HT-29 (cell line): ENCODE measurements at regions not wholly inside any gene's neighbourhood (a gene's known extent, or its start where the extent isn't known, plus 50 kb on each side); places are given as distances from the start of the nearest gene placed in this dataset.

Experiments
- DNase-seq: peaks from one replicate; pipeline ENCODE4 v3.0.0-alpha.2; 2015; ENCODE audit warnings: low spot score

GRCh38 chr5:86878250-86878649, 260.5 kb downstream of the COX7C start:
- no peak for DNase-seq

- DNase-seq = no peak
These were observed 261.3 kb downstream of the COX7C start for GRCh38 chr5:86879086-86879485.

GRCh38 chr5:86880344-86880743, 262.6 kb downstream of the COX7C start:
- no peak for DNase-seq

GRCh38 chr5:86880785-86881492, 263.2 kb downstream of the COX7C start:
- peak; percentile 78 for DNase-seq

GRCh38 chr5:86881493-86882090, 263.9 kb downstream of the COX7C start:
- no peak for DNase-seq

DNA sequence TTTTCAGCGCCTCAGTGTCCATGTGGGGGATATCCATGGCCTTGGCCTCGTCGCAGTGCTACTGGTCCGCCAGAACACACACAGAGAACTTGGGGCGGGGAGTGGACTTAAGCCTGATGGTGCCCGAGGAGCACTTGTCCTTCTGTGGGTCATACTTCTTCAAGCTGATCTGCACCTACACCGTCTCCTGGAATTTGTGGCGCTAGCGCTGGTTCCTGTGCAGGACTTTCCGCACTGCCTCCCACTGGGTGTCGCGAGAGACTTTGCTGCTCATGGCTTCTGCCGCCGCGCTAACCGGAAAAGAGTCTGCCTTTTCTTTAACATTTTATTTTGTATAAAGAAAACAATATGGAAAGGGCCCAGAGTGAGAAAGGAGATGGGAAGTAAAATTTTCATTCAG, 266.9 kb downstream of the COX7C start:
- no peak for DNase-seq

DNA sequence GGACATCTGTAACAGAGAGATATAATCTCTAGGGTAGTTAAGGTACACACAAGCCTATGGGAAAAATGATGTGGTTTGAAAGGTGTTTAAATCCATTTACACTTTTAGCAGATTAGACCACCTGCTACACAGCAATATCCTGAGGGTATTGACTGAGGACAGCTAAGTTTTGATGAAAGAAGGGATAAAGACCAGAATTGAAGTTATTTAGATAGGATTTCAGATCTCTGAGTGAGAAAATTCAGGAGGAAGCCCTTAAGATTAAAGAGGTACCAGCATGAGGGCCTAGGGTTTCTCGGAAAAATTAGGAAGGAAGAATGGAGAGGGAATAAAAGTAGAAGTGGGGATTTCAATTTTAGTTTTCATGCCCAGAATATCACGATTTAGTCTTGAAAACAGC, 267.3 kb downstream of the COX7C start:
- no peak for DNase-seq

- DNase-seq = no peak
These were observed 267.9 kb downstream of the COX7C start for GRCh38 chr5:86885489-86886230.

DNA sequence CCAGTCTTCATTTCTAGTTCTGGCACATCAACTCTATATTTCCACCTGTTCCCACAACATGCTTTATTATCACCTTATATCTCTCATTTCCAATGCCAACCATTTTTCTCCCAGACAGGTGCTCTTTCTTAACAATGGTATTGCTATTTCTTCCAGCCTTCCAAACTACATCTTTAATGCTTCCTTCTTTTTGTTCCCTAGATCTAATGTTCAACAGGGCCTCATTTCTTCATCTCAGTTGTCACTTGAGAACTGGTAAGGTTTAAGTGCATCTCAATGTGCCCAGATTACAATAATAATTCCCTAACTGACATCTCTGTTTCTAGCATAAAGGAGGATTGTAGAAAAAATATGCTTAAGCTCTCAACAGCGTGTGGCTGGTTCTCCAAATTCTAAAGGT, 272.6 kb downstream of the COX7C start:
- no peak for DNase-seq

DNA sequence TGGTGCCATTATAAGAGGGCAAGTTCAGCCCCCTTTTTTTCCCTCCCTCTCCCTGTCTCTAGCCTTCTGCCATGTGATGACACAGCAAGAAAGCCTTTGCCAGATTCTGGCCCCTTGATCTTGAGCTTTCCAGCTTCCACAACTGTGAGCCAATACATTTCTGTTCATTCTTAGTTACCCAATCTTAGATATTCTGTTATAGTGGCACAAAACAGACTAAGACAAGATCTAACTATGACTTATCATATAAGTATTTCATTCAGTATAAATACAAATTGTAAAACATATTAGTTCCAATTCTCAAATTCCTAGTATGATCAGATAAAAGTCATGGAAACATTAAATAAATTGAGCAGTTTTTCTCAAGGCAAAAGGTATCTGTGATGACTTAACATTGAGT, 276.3 kb downstream of the COX7C start:
- DNase-seq = no peak

DNA sequence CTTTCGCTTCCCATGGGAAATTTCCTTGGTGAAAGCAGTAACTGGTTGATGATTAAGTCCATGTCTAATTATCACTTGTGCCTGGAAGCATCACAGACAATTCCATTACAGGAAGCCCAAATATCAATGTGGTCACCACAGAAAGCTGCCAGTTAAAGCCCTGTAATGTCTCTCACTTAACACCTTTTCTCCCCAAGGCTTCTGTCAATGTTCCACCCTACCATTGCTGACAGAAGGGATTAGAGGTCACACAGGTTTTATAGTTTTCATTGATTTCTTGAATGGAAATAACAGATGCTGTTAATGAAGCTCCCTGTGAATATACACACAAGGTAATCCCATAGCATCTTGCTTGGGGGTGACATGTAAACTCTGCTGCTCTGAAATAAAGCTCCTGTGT, 279.2 kb downstream of the COX7C start:
- DNase-seq = no peak

- DNase-seq = no peak
These were observed 291.9 kb downstream of the COX7C start for GRCh38 chr5:86909418-86910295.

- peak; percentile 36 for DNase-seq
These were observed 299.4 kb downstream of the COX7C start for GRCh38 chr5:86917117-86917579.

- no peak for DNase-seq
These were observed 300.5 kb downstream of the COX7C start for GRCh38 chr5:86918246-86918645.

DNA sequence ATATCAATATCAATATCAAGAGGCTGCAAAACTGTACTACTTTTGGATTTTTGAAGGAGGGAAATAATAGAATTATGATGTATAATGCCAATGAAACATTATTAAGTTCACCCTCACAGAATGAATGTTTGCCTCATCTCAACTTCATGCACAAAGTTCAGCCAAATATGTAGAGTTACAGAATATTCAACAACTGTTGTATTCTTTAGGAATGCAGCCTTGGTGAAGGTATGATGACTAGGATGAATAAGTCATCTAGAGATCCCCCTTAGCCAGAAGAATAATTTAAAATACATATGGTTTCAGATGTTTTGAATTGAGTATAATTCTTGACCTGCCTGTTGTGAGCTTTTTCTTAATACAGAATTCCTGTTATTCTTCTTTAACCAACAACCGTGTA, 308.3 kb downstream of the COX7C start:
- DNase-seq = no peak

DNA sequence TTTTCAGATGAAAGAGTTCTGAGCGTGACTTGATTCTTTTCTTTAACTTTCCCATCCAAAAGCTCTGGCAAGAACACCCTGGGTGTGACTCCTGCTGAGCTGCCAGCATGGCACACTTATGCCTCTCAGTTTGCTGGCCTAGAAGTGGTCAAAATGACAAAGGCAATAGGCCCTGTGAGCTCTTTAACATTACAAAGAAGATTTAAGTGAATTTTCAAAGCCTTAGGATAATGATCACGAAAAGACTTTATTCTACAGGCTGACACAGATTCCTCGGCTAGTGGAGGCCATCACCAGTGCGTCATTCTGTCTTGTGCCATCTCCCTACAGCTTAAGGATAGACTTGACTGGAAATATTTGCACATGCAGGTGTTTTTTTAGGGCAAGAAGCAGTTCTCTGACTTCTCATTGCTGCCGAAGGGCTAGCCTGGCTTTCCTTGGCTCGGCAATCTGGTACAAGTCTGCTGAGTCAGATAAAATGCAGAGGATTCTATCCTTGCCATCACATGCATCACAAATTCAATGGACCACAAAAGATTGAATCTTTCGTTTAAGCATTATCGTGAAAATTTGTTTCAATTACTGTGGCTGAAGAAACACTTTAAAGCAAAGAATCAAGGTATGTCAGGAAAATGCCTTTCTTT, 311.5 kb downstream of the COX7C start:
- no peak for DNase-seq

DNA sequence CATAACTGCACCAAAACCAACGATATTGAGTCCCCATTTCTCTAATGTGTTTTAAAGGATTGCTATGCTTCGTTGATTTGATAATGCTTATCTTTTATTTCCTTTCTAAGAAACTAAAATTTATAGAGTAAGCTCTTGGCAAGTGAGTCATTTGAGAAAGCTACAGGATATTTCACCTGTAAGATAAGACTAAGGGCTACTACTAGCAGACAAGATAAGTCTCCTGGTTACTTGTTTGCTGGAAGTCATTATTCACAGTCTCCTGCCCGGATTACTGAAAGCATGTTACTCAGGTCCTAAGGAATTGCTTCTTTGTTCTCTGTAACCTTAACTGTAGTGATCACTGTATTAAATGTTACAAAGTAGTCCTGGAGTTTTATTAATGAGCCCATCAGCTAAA, 315.9 kb upstream of the RASA1 start:
- DNase-seq = no peak

GRCh38 chr5:86964889-86965288, 302.8 kb upstream of the RASA1 start:
- no peak for DNase-seq

DNA sequence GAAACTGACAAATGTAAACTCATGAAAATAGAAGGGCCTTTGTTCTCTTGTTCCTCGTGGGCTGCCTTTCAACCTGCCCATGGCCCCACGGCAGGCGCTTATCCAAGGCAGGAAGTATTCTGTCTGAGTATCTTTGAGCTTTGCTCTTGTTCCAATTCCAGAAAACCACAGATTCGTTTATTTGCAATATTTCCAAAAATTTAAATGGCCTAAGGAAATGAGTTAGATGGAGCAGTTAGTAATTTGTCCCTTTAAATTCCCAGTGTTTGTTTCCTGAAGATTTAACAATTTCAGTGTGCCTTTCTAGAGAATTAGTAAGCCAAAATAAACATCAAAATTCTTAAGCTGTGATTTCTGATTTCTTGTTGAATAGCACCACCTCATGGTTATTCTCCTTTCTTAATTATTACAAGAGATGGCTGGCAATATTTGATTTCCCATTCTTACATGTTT, 299.4 kb upstream of the RASA1 start:
- peak; percentile 48 for DNase-seq

DNA sequence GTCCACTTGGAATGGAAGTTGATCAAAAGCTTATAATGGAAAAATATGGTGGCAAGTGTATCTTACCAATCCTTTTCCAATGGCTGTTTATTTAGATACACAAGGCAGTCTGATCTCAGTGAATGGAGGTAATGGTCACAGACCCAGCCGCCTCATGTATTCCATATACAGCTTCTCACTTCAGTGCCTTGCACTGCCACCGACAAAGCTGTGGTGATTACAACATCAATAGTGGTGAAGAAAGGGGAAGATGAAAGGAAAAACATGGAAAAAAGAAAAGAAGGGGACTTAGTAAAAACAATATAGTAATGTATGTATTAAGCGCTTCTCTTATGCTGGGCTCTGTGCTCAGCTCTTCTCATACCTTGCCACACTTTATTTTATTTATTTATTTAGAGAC, 297.3 kb upstream of the RASA1 start:
- no peak for DNase-seq

DNA sequence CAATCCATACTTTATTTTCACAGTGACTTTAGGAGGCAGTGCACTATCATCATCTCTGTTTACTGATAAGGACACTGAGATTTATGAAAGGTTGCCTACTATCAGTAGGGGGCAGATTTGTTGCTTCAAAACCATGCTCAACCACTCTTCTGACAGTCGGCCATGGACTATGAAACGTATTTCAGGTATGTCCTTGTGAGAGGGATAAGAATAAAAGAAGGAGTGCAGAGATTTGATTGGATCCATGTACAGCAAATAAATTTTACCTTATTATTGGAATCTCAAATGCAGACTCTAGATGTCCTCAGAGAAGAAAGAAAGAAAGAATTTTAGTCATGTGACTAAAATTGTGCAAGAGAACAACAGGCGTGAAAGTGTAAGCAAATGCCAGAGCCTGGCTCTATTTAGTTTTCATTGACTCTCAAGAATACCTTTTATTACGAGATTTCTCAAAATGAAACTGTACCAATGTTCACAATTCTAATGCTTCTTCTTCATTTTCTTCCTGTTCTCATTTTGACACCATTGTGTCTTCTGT, 296.6 kb upstream of the RASA1 start:
- DNase-seq = peak; percentile 31
